Spinal cord (tissue), 1 donor: ENCODE measurements at regions not wholly inside any gene's neighbourhood (a gene's known extent, or its start where the extent isn't known, plus 50 kb on each side); places are given as distances from the start of the nearest gene placed in this dataset. TPM values are rescaled to one million over a fixed set of nuclear protein-coding genes. Genes with fewer than 3 reads are reported as not detected.

Source experiments
- small RNA-seq: library from RNA; depleted of rRNA; stranded (forward); fragments of <200 nt; gene quantifications from one replicate; pipeline ENCODE3, GENCODE V24; 2014; ENCODE audit warnings: low replicate concordance

Small RNA genes lying in the stretch of these regions (small RNA-seq; reads per million reads assigned to genes)
- gene RNU4ATAC17P = not detected
